ENCODE measurements at regions not wholly inside any gene's neighbourhood (a gene's known extent, or its start where the extent isn't known, plus 50 kb on each side); places are given as distances from the start of the nearest gene placed in this dataset.

GRCh38 chr12:11565752-11566151 lies 83.7 kb upstream of the ETV6 start:
- TF ChIP-seq EZH2 (IDR thresholded peaks at IDR 0.05) (no peak), POLR2AphosphoS5 (IDR thresholded peaks at IDR 0.05; ENCODE audit: borderline replicate concordance, low read depth, low read length) (no peak), FOXP2 (optimal IDR thresholded peaks at IDR 0.05; ENCODE audit: control extremely low read depth, extremely low read length, insufficient read depth) (no peak)
